HepG2 (cell line): ENCODE measurements at regions not wholly inside any gene's neighbourhood (a gene's known extent, or its start where the extent isn't known, plus 50 kb on each side); places are given as distances from the start of the nearest gene placed in this dataset.

Experiments
- ATAC-seq: fragments of 200-7000 bp; cut with Tn5 transposase; 3 replicates; pipeline ENCODE4 v1.9.1; 2020; ENCODE audit warnings: mild to moderate bottlenecking, moderate library complexity
- BruUV-seq: library from RNA; stranded (reverse); fragments of 400-500 nt; replicated peaks from 2 replicates; lab custom pipeline; 2021; lab: Mats Ljungman, UMichigan
- CTCF ChIA-PET: fragments of 300-600 bp; formaldehyde crosslinking; extraction: SDS; loops from one replicate; lab custom pipeline; 2021; ENCODE audit warnings: low total read pairs, inconsistent platforms, low intra/inter-chr PET ratio; lab: Yijun Ruan, JAX
- POLR2A ChIA-PET: fragments of 350-600 bp; sonication (Branson Sonifier 250); formaldehyde crosslinking; loops from one replicate; lab custom pipeline; 2020; ENCODE audit warnings: antibody characterized with exemption, inconsistent platforms; lab: Yijun Ruan, JAX
- DNase-seq: peaks from one replicate; pipeline ENCODE4 v3.0.0-alpha.2; 2015; ENCODE audit warnings: low spot score
- FAIRE-seq: peaks from 3 replicates; lab custom pipeline; 2011; peaks lifted over from hg19 to GRCh38; lab: Jason Lieb, UNC
- H2AFZ ChIP-seq: one replicate; pipeline ENCODE4 v1.6.1; 2011; ENCODE audit warnings: low read length, inconsistent platforms
- H3K27ac ChIP-seq: fragments of 300-600 bp; 3 replicates; pipeline ENCODE4 v1.8.0; 2011; ENCODE audit warnings: mixed run types, mild to moderate bottlenecking, mixed read lengths, low read length, inconsistent platforms; ENCODE audit not compliant: insufficient read depth; ENCODE audit errors: extremely low read length
- H3K27me3 ChIP-seq, 2 experiments: fragments of 200-600 bp in 1 of 2; 2 replicates in 1 of 2; 3 replicates in 1 of 2; pipeline versions ENCODE4 v1.6.0 to v1.8.0; 2011; ENCODE audit warnings: low read length in 2 of 2, mild to moderate bottlenecking in 2 of 2, moderate library complexity in 2 of 2, inconsistent platforms in 1 of 2; ENCODE audit not compliant: insufficient read depth in 2 of 2, control insufficient read depth in 1 of 2
- H3K36me3 ChIP-seq, 2 experiments: fragments of 200-600 bp in 1 of 2; replicated peaks in 1 of 2; 2 replicates in 1 of 2; 3 replicates in 1 of 2; pipeline versions ENCODE4 v1.5.1 to v1.8.0; 2011; ENCODE audit warnings: low read length in 2 of 2, inconsistent platforms in 1 of 2; ENCODE audit not compliant: insufficient read depth in 2 of 2, control insufficient read depth in 1 of 2
- H3K4me1 ChIP-seq: 2 replicates; pipeline ENCODE4 v1.5.1; 2012; ENCODE audit warnings: low read length, inconsistent platforms; ENCODE audit not compliant: insufficient read depth
- H3K4me2 ChIP-seq: 2 replicates; pipeline ENCODE4 v1.6.0; 2011; ENCODE audit warnings: low read depth, low read length, inconsistent platforms
- H3K4me3 ChIP-seq, 3 experiments: fragments of 200-600 bp in 1 of 3; sonication (generic), shearing (Covaris generic) in 1 of 3; replicated peaks in 1 of 3; 2 replicates each; pipeline ENCODE4 v1.5.1; 2011 to 2016; ENCODE audit warnings: low read length in 3 of 3, inconsistent platforms in 2 of 3, low read depth in 2 of 3, mild to moderate bottlenecking in 2 of 3, control low read depth in 1 of 3, mixed read lengths in 1 of 3; ENCODE audit not compliant: insufficient read depth in 1 of 3
- H3K79me2 ChIP-seq: one replicate; pipeline ENCODE4 v1.6.1; 2011; ENCODE audit warnings: low read length, inconsistent platforms; ENCODE audit not compliant: insufficient read depth
- H3K9ac ChIP-seq: 2 replicates; pipeline ENCODE4 v1.6.0; 2011; ENCODE audit warnings: mild to moderate bottlenecking, low read depth, low read length, inconsistent platforms; ENCODE audit not compliant: insufficient read depth
- H3K9me3 ChIP-seq: 2 replicates; pipeline ENCODE4 v1.5.1; 2012; ENCODE audit warnings: mild to moderate bottlenecking, low read length
- H4K20me1 ChIP-seq: 2 replicates; pipeline ENCODE4 v1.6.0; 2011; ENCODE audit warnings: inconsistent platforms, mild to moderate bottlenecking, low read length, moderate library complexity; ENCODE audit not compliant: insufficient read depth
- ATF4 ChIP-seq, 2 experiments: fragments of 450-650 bp in 1 of 2; sonication (generic) in 1 of 2; formaldehyde crosslinking; IDR thresholded peaks; 2 replicates each; pipeline versions ENCODE4 v1.5.0 to v1.8.0; 2020 to 2022; ENCODE audit warnings: mild to moderate bottlenecking in 1 of 2, missing genetic modification reagents in 1 of 2
- CENPBD1 ChIP-seq: sonication (generic); formaldehyde crosslinking; IDR thresholded peaks from 2 replicates; pipeline ENCODE4 v1.8.0; 2022; ENCODE audit warnings: missing genetic modification reagents, low read depth, mild to moderate bottlenecking, borderline replicate concordance
- CERS6 ChIP-seq: sonication (generic); formaldehyde crosslinking; IDR thresholded peaks from 2 replicates; pipeline ENCODE4 v1.5.0; 2020; ENCODE audit warnings: missing genetic modification reagents
- HMGA1 ChIP-seq: sonication (generic); formaldehyde crosslinking; conservative IDR thresholded peaks from 2 replicates; pipeline ENCODE4 v1.4.0; 2020; ENCODE audit warnings: missing genetic modification reagents
- HOXD1 ChIP-seq: sonication (generic); formaldehyde crosslinking; IDR thresholded peaks from 2 replicates; pipeline ENCODE4 v1.5.0; 2020; ENCODE audit warnings: missing genetic modification reagents
- MTA1 ChIP-seq: sonication (generic); formaldehyde crosslinking; IDR thresholded peaks from 2 replicates; pipeline ENCODE4 v1.4.0; 2020; ENCODE audit warnings: missing genetic modification reagents, mild to moderate bottlenecking, borderline replicate concordance
- RARG ChIP-seq: sonication (generic); formaldehyde crosslinking; IDR thresholded peaks from 2 replicates; pipeline ENCODE4 v1.4.0; 2020; ENCODE audit warnings: low read depth, mild to moderate bottlenecking, missing genetic modification reagents
- SAP130 ChIP-seq: IDR thresholded peaks from 2 replicates; pipeline ENCODE4 v1.6.1; 2016; ENCODE audit warnings: low read depth
- SMARCC2 ChIP-seq: fragments of 450-650 bp; IDR thresholded peaks from 2 replicates; pipeline ENCODE4 v1.6.1; 2017; ENCODE audit warnings: antibody characterized with exemption, mild to moderate bottlenecking
- SNRNP70 ChIP-seq: fragments of 200-400 bp; formaldehyde crosslinking; IDR thresholded peaks from 2 replicates; pipeline ENCODE4 v1.6.1; 2017; ENCODE audit warnings: mild to moderate bottlenecking, low read depth, low read length, moderate library complexity
- SP5 ChIP-seq: IDR thresholded peaks from 2 replicates; pipeline ENCODE4 v1.6.1; 2016; ENCODE audit warnings: low read depth, borderline replicate concordance
- TP53 ChIP-seq: sonication (generic); formaldehyde crosslinking; conservative IDR thresholded peaks from 2 replicates; pipeline ENCODE4 v1.4.0; 2020; ENCODE audit warnings: missing genetic modification reagents
- ZFP91 ChIP-seq: sonication (generic); formaldehyde crosslinking; IDR thresholded peaks from 2 replicates; pipeline ENCODE4 v1.9.0; 2022; ENCODE audit warnings: missing genetic modification reagents, mild to moderate bottlenecking, borderline replicate concordance
- ZFYVE20 ChIP-seq: sonication (generic); formaldehyde crosslinking; IDR thresholded peaks from 2 replicates; pipeline ENCODE4 v1.8.0; 2023; ENCODE audit warnings: low read depth, mild to moderate bottlenecking, moderate library complexity, missing genetic modification reagents, borderline replicate concordance
- ZNF296 ChIP-seq: sonication (generic); formaldehyde crosslinking; conservative IDR thresholded peaks from 2 replicates; pipeline ENCODE4 v1.5.0; 2020; ENCODE audit warnings: mild to moderate bottlenecking, missing genetic modification reagents
- ZNF567 ChIP-seq: sonication (generic); formaldehyde crosslinking; IDR thresholded peaks from 2 replicates; pipeline ENCODE4 v1.8.1; 2023; ENCODE audit warnings: mild to moderate bottlenecking, missing genetic modification reagents, borderline replicate concordance
- ZNF569 ChIP-seq: sonication (generic); formaldehyde crosslinking; IDR thresholded peaks from 2 replicates; pipeline ENCODE4 v1.5.0; 2020; ENCODE audit warnings: mild to moderate bottlenecking, missing genetic modification reagents, moderate library complexity, borderline replicate concordance
- ZNF598 ChIP-seq: sonication (generic); formaldehyde crosslinking; IDR thresholded peaks from 2 replicates; pipeline ENCODE4 v1.5.1; 2020; ENCODE audit warnings: mild to moderate bottlenecking, missing genetic modification reagents, borderline replicate concordance
- ZNF672 ChIP-seq: sonication (generic); formaldehyde crosslinking; IDR thresholded peaks from 2 replicates; pipeline ENCODE4 v1.8.1; 2022; ENCODE audit warnings: missing genetic modification reagents
- ZSCAN9 ChIP-seq: IDR thresholded peaks from 2 replicates; pipeline ENCODE4 v1.6.1; 2016; ENCODE audit warnings: borderline replicate concordance
- WGBS: methylation state at CpG from one replicate; pipeline ENCODE4 v1.1.6; 2017; ENCODE audit warnings: low lambda C conversion rate; 5-methylcytosine and 5-hydroxymethylcytosine counted together
- in situ Hi-C: cut with HindIII; loops from 2 replicates; pipeline ENCODE4 v1.10.0; 2017; ENCODE audit warnings: low pct_unique_long_range_greater_than_20kb; ENCODE audit not compliant: extremely low pct_ligation_motif_present
- intact Hi-C: fragments of 100-400 bp; cut with micrococcal nuclease; formaldehyde crosslinking; loops from one replicate; pipeline ENCODE4 v1.10.0; 2022; ENCODE audit not compliant: unreplicated experiment

- Histone ChIP-seq H3K27me3 (no peaks in the 10 kb centered on the region), H3K9me3 (0 out of 2 replicates have a peak, but pooled peaks cover 5% of the 10 kb centered on the region), H3K27ac (no peak overlapping the region), H2AFZ (no peak overlapping the region), H3K4me1 (no peaks in the 10 kb centered on the region), H4K20me1 (no peaks in the 10 kb centered on the region)
- FAIRE-seq (no peak), DNase-seq (no peak), ATAC-seq (no peak)
- POLR2A ChIA-PET = no interaction called here
- BruUV-seq = no TSS peak
- intact Hi-C loops = no loop called here
- no peak for TF ChIP-seq HMGA1 (CRISPR knock-in tag)
- no peak for TF ChIP-seq ATF4 (CRISPR knock-in tag; IDR thresholded peaks at IDR 0.05)
- TF ChIP-seq RARG (CRISPR knock-in tag) = no peak
- no peak for TF ChIP-seq SMARCC2
- TF ChIP-seq ZNF598 (CRISPR knock-in tag) = no peak
- TF ChIP-seq CERS6 (CRISPR knock-in tag) = no peak
- TF ChIP-seq MTA1 (CRISPR knock-in tag) = no peak
- TF ChIP-seq ZFP91 = no peak
- TF ChIP-seq ZNF296 (CRISPR knock-in tag) = no peak
- no peak for TF ChIP-seq CENPBD1
- TF ChIP-seq ZNF567 = no peak
- TF ChIP-seq SP5 (CRISPR knock-in tag) = no peak
- TF ChIP-seq SNRNP70 = no peak
- no peak for TF ChIP-seq TP53
- no peak for TF ChIP-seq SAP130
- TF ChIP-seq HOXD1 (CRISPR knock-in tag) = no peak
- no peak for TF ChIP-seq ZFYVE20 (CRISPR knock-in tag)
- TF ChIP-seq ZSCAN9 = no peak
- no peak for TF ChIP-seq ZNF569 (CRISPR knock-in tag)
- TF ChIP-seq ZNF672 (CRISPR knock-in tag) = no peak
- TF ChIP-seq, all 625 proteins: peak for 0
- Histone ChIP-seq H3K36me3 (no peaks in the 10 kb centered on the region), H3K9ac (no peak overlapping the region), H3K4me3 (no peak overlapping the region), H3K79me2 (no peaks in the 10 kb centered on the region), H3K4me2 (no peak overlapping the region)
- CTCF ChIA-PET = no interaction called here
- WGBS = 2% methylated on average over 3 of the region's 3 CpGs
- in situ Hi-C loops = no loop called here
These were observed 724.1 kb upstream of the SOX9 start for GRCh38 chr17:71396711-71397110.
